Fibroblast of skin of back (primary cell): ENCODE measurements at regions not wholly inside any gene's neighbourhood (a gene's known extent, or its start where the extent isn't known, plus 50 kb on each side); places are given as distances from the start of the nearest gene placed in this dataset.

Source experiments
- DNase-seq: peaks from one replicate; pipeline ENCODE4 v3.0.0-alpha.2; 2013

DNA sequence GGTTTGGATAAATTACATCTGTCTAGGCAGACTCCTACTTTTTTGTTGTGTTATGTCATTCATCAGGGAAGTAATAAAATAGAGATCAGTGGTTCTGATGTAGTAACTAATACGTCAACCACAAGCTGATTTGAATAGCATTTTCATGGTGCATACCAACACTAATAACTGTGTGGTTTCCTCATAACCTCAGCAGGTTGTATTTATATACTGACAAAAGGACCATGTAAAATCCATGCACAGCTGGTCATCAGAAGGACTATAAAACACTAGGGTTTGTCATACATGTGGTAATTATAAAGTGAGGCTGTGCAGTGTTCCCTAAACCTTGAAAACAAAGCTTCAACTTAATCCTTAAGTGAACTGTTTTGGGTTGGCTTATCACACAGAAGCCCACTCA lies 216.8 kb upstream of the RBMS3 start:
- peak; percentile 41 for DNase-seq

DNA sequence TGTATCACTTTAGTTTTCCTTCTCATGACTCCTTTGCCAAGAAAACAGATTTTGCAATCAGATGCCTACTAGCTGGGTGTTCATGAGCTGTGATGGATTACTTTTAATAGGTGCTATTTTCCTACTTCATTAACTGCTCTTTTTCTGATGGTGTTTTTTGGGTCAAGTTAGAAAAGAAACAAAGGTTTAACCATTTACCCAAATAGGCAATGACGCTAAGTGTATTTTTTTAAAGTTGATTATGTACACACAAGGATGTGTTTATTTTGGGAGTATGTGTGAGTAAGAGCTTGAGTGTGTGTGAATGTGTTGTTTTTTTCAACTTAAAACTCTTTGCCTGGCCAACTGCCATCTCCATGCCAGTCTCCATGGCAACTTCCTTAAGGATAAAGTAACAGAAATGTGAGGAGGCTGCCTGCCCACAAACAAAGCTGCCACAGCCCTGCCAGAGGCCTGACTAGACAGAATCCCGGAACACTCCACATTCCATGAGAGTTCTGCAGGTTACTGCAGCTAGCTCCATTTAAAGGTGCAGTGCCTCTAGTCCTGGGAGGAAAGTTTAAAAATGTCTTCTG lies 215.6 kb upstream of the RBMS3 start:
- DNase-seq = peak; percentile 98

DNA sequence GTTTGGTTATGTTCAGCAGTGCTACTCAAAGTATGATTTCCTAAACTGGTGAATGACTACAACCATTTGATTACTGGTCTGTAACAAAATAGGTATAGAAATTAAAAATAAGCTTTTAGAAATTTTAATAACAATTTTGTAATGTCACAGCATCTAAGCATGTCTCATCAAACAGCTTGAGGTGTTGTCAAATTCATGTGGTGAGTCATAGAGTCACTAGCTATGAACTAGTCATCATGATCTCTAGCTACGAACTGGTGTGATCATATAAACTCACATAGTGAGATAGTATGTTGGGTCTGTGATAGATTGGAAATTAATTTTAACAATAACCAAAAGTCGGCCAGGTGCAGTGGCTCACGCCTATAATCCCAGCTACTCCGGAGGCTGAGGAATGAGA lies 213.9 kb upstream of the RBMS3 start:
- peak; percentile 63 for DNase-seq

DNA sequence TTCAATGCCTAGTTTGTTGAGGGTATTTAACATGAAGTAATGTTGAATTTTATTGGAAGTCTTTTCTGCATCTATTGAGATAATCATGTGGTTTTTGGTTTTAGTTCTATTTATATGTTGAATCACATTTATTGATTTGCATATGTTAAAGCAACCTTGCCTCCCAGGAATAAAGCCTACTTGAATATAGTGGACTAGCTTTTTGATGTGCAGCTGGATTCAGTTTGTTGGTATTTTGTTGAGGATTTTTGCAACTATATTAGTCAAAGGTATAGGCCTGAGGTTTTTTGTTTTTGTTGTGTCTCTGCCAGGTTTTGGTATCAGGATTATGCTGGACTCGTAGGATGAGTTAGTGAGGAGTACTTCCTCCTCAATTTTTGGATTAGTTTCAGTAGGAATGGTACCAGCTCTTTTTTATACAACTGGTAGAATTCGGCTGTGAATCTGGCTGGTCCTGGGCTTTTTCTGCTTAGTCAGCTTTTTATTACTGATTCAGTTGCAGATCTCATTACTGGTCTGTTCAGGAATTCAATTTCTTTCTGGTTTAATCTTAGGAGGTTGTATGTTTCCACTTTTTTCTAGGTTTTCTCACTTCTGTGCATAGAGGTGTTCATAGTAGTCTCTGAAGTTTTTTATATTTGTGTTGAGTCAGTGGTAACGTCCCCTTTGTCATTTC lies 209.8 kb upstream of the RBMS3 start:
- peak; percentile 2 for DNase-seq

DNA sequence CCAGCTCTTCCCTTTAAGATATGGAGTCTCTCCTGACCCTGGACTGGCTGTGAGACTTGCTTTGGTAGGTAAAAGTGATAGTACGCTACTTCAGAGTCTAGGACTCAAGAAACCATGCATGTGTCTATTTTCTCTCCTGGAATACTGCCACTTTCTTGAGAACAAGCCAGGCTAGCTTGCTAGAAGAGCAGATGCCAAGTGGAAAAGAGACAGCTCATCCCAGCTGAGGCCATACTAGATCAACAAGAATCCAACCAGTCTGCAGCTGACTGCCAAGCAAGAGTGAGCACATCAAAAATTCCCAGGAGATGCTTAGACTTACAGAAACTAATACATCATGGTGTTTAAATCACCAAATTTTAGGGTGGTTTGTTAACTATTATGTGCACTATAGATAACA lies 208.3 kb upstream of the RBMS3 start:
- peak; percentile 51 for DNase-seq

DNA sequence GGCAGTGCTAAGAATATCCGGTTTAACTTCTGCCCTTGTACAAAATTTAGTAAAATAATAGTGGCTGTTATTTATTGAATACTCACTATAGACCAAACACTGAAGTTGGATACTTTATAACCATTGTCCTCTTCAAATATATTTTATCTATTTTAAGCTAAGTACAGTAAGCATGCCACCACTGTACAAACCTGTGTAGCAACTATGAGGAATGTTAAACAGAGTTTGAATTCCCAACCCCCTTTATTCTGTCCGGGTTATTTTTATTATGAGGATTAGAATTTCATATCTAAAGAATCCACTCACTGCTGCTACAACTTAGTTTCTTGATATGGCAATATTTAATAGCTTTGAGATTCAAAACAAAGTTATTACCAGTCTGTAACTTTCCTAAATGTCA lies 203.5 kb upstream of the RBMS3 start:
- no peak for DNase-seq

DNA sequence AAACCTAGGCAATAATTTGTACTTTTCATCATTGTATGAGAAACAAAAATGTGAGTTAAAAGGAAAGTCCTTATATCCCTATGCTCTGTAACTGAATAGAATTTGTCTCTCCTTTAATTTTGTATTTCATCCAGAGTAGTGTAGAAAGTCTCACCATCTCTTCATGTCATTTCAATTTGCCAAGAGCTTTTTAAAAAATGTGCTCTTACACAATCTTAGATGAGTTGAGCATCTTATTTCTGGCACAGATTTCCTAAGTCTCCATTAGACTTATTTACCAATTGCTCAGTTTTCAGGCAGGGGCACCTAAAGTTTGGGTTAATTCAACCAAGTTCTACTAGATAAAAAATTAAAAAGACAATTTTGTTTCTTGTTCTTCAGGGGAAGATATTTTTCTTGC lies 201.5 kb upstream of the RBMS3 start:
- DNase-seq = no peak

DNA sequence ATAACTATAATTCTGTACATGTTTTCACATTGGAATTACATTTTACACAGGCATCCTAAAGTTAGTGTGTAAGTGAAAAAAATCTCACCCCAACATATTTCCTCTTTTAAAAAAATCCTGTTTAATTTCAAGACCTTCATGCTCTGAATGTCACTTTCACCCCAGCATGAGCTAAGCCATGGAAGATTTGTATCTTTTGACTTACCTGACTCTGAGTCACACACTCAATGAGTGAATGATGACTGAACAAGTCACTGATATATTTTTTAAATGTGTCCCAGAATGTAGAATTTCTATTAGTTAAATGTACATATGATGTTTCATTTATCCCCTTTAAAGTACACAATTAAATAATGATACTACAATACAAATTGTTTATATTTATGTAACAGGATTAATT lies 199.9 kb upstream of the RBMS3 start:
- DNase-seq = no peak

DNA sequence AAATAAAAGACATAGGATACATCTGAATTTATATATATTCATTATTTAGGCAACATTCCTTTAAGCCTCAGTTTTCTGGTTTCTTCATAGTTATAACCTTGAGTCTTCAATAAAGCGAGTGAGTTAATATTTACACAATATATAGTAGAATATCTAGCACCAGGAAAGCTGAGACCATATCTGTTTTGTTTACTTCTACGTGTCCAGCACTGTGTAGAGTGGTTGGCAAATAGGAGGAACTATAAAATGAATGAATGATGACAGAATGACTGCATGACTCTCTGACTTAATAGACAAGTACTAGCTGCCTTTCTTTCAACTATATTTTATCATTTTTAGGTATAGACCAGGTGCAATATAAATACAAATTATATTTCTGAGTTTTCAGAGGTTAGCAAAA lies 197.8 kb upstream of the RBMS3 start:
- no peak for DNase-seq

DNA sequence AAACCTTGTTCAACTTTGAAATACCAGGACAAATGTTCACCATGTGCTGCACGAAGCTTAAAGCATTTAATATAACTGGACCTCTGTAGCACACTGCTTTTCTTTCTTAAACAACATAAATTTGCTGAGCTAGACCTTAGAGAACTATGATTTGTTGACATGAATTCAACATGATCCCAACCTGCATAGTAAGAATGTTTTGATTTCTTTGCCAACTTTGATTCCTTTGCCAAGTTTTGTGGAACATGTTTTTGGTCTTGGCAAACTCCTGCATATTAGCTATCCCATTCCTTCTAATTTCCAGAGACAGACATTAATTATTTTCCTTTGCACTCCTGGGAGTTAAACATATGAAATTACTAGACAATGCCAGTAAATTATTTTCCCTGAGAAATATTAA lies 197.2 kb upstream of the RBMS3 start:
- no peak for DNase-seq

DNA sequence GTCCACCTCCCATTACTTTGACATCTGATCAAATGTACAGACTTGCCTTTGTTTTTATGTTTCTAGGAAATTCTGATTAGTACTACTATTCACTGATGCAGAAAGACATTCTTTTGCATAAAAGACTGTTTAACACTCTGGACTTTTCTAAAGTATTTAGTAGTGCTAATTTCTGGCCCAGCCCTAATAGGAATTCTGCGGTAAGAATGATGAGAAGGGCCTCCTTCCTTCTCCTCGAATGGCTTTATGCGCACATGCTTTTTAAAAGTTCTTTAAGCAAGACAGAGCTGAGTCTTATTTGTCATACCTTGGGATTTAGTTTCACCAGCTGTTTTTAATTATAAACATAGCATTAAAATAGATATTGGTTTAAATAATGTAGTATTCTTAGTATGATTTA lies 192.3 kb upstream of the RBMS3 start:
- DNase-seq = no peak

DNA sequence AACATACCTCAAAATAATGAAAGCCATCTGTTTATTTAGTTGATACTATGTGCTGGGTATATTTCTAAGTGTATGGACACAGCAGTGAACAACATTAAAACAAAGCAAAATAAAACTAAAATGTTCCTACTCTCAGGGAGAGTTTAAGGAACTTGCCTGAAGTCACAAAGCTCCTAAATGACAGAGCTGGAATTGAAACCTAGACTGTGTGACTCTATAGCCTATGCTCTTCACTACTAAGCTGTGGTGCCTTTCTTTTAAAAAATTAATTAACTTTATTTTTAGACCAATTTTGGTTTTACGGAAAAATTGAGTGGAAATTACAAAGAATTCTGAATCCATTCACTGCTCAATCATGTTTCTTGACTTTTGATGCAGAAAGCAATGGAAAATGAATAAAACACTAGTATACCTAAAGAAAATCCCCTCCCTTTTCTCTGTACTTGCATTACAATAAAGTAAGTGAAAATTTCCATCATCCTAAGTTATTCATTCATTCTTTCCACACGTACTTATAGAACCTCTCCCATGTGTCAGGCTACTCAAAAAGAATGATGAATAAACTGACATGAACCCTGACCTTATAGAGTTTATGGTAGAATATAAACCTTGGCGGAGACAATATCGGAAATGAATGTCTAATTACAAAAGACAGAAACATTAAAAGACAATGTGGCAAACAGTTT lies 189.8 kb upstream of the RBMS3 start:
- DNase-seq = no peak

DNA sequence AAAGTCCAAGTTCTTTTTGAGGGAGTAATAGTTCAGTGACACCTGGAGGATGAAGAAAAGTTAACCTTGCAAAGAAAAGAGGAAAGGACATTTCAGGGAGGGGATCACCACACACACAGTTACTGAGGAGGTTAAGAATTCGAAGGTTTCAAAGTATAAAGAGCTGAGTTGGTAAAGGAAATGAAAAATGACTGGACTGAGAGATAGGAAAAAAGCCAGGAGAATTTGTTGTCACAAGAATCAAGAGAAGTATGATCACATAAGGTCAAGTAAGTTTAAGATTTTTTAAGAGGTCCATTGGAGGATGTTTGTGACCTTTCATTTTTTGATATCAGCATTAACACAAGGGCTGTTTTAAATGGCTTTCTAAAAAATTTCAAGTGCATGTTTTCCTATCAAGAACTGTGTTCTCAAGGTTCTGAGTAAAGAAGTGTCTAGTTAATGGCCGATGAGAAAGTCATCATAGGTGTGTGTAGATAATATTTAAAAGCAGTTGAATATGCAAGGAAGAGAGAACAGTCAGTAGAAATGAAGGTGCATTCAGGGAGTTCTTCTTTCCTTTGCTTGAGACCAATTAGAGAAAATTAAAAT lies 189.2 kb upstream of the RBMS3 start:
- no peak for DNase-seq

DNA sequence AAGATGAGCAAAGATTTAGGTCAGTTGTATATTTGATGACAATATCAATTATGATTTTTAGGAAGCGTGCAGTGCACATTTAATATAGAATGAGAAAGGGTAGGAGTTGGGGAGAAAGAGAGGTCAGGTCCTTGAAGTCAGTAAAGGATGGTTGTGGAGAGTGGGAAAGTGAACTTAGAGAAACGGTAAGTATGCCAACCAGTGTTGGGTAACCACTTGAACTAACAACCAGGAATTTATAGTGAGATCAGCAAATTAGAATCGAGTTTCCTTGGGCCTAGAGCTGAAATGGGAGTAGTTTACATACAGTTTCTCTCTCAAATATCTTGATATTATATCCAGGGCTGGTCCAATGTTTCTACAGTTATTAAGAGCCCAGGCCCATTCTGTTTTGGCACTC lies 188.5 kb upstream of the RBMS3 start:
- DNase-seq = no peak

DNA sequence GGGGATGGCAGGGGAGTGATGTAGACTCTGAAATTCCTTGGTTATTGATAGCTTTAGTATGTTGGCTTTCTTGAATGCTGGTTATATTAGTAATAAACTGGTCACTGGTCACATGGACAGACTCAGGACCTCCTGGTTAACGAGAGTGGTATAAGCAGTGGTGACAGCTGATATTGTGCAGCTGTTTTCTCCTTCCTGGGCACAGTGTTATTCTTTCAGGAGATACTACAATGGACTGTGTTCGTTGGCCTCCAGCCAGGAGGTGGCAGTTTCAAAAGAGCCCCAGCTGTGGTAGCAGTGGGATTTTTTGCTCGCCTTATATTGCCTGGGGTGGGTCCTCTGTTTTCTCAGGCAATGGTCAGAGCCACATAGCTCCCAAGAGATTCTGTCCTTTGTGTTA lies 181.6 kb upstream of the RBMS3 start:
- DNase-seq = peak; percentile 5

DNA sequence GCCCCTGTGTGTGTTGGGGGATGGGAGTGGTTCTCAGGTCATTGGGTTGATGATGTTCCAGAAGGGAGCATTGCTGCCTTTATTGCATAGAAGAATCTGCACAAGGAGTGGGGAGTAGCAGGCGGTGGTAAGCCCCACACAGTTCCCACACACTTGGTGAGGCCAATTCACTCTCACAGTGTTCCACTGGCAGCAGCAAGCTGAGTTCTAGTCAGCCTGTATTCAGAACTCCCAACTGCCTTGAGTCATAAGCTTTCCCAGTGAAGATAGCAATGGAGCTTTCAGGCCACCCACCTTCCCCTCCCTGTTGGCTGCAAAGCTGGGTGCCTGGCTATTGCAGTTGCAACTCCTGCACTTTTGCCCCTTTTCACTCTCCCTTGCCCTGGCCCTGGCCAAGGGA lies 181.1 kb upstream of the RBMS3 start:
- peak; percentile 3 for DNase-seq

DNA sequence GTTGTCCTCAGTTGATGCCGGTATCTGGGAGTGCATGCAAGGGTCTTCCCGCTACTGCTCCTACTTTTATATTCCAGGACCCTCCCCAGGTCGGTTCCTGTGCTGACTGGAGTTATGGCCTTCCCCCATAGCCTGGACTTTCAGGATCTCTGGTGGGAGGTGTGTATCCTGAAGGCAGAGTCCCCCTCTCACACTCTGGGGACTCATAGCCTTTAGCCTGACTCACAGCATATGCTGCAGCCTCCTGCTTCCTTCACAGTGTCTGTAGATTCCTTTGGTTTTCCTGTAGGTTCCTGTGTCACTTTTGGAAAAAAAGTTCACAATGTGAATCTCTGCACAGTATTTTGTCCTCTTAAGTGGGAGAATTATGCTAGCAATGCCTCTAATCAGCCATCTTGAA lies 180.6 kb upstream of the RBMS3 start:
- peak; percentile 42 for DNase-seq

DNA sequence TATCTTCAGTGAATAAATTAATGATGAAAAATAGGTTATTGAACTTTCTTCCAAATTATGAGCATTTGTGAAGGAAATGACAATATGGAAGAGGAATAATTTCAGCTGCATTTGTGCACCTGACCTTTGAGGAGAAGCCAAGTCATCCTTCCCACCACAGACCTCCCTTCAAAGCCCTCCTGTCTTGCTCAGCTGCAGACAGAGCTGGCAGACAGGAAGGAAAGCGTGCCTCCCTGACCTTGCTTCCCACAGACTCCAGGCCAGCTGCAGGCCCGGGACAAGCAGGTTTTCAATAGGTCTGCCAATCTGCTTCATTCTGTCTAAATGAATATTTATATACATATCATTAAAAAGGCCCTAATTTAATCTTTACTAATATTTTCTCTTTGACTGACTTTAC lies 152.9 kb upstream of the RBMS3 start:
- DNase-seq = no peak

DNA sequence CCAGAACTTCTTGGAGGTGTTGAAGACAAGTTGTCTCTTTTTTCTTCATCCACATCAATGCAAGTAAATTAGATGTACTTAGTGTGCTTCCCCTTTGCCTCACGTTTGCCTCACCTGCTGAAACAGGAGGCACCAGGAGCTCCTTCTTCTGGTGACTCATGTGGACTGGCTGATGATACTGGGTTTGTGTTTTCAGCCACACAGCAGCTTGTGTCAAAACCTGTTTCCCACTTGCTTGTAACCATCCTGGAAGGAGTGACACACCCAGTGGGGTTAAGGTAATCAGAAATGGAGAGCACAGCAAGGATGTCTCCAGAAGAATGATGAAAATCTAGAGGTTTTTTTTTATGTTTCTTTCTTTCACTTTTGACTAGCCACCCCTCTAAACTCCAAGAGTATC lies 143.3 kb upstream of the RBMS3 start:
- no peak for DNase-seq

DNA sequence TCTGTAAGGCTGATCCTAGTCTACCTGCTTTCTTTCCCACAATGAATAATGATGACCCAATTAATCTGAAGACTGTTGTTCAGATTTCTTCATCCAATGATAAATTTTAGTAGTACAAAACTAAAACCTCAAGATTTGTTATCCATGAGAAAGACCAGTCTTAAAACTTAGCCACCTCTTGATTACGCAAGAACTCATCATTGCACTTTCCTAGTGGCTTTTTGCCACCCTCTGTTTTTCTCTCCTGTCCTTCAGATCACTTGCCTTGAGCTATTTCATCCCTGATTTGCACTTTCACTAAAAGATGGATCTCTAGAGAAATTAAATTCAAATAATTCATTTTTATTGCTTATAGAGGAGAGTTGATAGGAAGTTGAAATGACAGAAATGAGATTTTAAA lies 142.7 kb upstream of the RBMS3 start:
- DNase-seq = no peak

DNA sequence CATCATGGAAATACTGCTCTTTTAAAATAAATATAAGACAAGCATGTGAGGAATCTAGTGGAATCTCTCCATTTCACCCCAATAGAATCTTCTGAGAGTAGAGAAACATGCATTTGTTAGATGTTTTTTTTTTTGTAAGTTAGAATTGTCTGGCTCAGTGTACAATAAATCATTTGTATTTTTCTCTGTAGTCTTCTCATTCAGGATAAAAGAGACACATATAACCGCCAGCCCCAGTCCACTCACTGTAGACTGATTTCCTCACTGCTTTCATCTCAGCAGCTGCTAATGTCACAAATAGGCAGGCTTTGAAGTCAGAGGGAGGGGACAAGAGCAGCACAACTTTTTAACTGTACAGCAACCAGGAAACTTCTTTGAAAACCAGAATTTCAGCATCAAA lies 140.2 kb upstream of the RBMS3 start:
- DNase-seq = peak; percentile 21

DNA sequence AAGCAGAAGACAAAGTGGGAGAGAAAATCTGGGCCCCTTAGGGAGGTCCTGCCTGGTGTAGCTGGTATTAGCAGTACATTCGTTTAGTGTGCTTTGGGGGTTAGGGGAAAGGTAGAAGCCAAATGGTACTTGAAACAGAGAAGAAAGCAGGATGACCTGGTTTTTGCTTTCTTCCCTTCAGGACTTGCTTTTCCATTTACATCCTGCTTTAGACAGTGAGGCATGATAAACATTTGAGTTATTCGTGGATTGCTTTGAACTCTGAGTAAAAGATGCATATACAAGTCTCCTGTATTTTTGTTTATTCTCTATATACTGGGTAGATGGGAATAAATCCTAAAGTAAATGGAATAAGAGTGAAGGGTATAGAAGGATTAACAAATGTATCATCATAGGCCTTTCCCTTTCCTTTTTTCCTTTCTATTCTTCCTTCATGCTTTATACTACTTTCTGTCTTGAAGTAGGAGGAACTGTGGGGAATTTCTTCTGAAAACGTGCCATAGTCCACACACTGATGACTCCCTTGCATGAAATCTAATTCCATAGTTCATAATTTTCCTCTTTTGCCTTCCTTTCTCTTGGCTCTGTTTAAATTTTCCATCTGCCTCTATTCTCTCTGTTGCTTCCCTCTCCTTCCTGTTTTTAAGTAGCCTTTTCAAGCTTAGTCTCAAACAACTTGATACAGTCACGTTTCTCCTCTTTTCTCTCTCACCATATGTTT lies 139.5 kb upstream of the RBMS3 start:
- DNase-seq = peak; percentile 23

DNA sequence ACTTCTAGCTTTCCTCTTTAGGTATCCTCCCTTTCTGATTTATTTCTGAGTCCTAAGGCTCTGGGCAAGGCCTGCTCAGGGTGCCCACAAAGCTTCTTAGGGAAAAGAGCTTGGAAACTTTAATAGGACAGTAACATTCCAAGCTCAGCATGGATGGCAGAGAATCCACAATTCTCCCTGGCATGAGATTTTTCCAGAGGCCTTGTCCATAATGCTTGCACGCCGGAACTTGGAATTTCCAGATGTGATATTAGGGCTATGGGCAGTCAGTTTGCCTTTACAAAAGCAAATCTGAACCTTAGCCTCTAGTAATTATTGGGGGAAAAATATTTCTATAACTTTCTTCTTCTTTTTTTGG lies 139.0 kb upstream of the RBMS3 start:
- no peak for DNase-seq
